Activated CD8-positive, alpha-beta memory T cell treated with anti-CD3 and anti-CD28 coated beads, Interleukin-2, amount 50 U/mL, for 1 hour (primary cell): ENCODE measurements at regions not wholly inside any gene's neighbourhood (a gene's known extent, or its start where the extent isn't known, plus 50 kb on each side); places are given as distances from the start of the nearest gene placed in this dataset.

ENCODE experiments used
- DNase-seq: peaks from one replicate; pipeline ENCODE4 v3.0.0-alpha.2; 2020; ENCODE audit errors: extremely low read depth

- DNase-seq = no peak
Measured at GRCh38 chr5:125377141-125377540, 630.7 kb upstream of the ZNF608 start.

DNA sequence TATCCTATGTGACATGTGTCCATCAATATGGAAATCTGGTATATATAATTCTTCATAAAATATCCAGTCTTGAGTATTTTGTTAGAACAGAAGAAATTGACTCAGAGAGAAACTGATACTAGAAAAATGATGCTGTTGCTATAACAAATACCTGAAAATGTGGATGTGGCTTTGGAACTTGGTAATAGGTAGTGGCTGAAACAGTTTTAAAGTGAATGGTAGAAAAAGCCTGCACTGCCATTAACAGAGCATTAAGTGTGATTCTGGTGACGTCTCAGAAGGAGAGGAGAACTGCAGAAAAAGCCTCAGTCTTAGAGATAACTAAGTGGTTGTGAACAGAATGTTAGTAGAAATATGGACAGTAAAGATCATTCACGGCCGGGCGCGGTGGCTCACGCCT is 634.9 kb upstream of the ZNF608 start:
- DNase-seq = no peak

DNA sequence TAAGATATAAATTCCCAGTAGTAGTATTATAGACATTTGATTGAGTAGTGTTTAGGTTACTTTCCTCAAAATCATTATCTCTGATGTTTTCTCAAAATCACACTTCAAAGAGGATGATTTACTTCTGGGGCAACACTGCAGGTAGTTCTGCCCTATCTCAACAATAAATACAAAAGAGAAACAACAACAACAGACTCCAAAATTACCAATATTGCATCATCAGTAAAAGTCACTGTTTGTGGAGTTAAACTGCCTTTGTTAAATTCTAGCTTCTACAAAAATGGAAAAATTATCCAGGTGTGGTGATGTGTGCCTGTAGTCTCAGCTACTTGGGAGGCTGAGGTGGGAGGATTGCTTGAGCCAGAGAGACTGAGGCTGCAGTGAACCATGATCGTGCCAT is 637.6 kb upstream of the ZNF608 start:
- no peak for DNase-seq

DNA sequence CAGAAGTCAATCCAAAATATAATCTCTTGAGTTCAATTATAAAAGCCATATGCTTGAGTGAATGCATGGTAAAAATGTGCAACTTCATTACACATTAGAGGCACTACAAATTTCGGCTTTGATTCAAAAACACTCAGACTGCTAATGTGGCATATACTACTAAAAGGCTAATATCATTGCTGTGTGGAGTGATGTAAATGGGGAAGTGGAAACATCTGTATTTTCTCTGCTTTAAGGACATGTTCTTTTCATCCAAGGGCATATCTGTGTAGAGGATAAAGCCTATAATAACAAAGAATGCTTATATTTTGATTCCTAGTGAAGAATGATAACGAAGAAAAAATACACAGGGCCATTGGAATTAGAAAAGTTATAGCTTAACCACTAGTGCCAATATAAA is 643.9 kb upstream of the ZNF608 start:
- no peak for DNase-seq

- no peak for DNase-seq
Measured at GRCh38 chr5:125393221-125393815, 646.9 kb upstream of the ZNF608 start.

DNA sequence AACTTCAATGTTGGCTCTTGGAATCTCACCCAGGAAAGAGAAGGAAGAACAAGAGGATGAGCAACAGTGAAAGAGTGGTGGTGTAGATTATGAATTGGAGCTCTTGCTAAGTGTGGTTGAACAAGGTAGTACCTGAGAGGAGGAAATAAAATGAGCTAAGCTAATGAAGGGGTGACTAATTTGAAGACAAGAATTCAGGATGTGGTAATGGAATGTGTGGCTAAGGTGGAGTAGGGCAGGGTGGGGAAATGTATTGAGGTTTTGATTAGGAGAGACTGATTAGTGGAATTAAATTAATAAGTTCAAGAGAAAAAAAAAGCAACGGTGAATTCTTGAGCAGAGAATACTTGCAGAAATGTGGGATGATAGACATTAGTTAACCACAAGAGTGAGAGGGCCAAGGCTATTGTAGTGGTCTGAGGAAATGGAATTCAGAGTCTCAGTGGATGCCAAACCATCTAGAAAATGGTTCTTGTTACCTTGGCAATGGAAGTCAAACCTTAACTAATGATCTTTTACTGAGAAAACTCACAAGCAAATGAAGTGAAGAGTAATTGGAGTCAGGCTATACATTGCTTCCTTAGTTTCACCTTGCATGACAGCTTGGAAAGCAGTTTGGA is 648.3 kb upstream of the ZNF608 start:
- DNase-seq = no peak

- DNase-seq = no peak
Measured at GRCh38 chr5:125396462-125396861, 650.0 kb upstream of the ZNF608 start.

- no peak for DNase-seq
Measured at GRCh38 chr5:125398466-125398865, 652.0 kb upstream of the ZNF608 start.

- DNase-seq = no peak
Measured at GRCh38 chr5:125399885-125400284, 653.4 kb upstream of the ZNF608 start.

GRCh38 chr5:125401724-125402622 is 655.5 kb upstream of the ZNF608 start:
- DNase-seq = no peak

GRCh38 chr5:125402787-125403186 is 656.3 kb upstream of the ZNF608 start:
- DNase-seq = no peak

- no peak for DNase-seq
Measured at GRCh38 chr5:125404056-125404455, 657.6 kb upstream of the ZNF608 start.

GRCh38 chr5:125408448-125409233 is 662.2 kb upstream of the ZNF608 start:
- no peak for DNase-seq

DNA sequence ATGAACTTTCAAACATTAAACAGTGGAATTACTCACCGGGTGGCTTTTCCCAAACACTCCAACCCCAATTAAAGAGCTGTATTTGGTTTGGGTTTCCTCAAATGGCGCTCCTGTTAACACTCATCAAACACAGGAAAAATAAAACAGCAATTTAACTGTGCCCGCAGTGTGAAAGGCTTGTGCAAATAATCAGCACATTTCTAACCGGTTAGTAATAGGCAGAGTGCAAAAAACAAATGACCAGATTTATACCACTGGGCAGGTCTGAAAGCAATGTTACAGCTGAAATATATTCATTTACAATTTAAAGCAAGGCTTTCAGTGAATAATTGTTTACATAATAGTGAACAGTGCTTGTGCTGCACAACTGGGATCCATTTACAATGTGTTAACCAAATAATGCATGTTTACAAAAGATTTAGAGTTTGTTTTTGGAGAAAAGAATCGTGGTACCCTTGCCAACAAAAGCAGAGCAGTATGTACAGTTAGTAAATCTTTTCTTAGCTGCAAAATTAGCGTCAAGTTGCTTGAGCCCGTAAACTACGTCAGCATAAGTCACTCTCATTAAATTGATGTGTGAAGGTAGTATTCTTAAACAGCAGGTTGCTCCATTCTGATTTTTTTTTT is 662.9 kb upstream of the ZNF608 start:
- DNase-seq = no peak

- no peak for DNase-seq
Measured at GRCh38 chr5:125409861-125410536, 663.6 kb upstream of the ZNF608 start.

GRCh38 chr5:125410537-125411070 is 664.2 kb upstream of the ZNF608 start:
- no peak for DNase-seq

DNA sequence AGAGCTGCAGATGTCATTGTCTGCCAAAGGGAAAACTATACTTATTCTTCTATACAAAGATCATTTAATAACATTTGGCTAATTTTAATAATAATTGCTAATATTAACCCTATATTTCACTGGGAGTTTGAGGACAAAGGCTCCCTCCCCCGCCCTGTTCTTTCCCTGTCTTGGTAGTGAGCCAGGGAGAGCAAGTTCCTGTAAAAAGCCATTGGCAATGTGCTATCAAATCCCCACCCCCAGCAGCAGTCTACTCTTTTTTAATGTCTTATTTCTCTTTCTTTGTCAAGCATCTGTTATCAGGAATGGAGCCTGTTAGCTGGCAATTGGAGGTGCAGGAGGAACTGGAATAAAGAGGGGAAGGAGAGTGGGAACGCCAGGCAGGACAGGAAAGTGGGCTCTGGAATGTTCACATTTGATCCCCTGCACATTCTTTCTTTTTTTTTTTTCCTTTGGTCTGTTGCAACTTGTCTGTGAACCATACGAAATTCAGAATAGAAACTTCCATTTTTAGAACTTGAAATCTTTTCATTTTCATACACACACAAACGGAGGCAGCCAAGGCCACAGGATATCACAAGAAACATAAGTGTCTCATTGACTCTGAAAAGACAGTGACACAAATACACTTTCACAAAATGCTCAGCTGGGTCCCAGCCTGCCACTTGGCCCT is 664.8 kb upstream of the ZNF608 start:
- no peak for DNase-seq

DNA sequence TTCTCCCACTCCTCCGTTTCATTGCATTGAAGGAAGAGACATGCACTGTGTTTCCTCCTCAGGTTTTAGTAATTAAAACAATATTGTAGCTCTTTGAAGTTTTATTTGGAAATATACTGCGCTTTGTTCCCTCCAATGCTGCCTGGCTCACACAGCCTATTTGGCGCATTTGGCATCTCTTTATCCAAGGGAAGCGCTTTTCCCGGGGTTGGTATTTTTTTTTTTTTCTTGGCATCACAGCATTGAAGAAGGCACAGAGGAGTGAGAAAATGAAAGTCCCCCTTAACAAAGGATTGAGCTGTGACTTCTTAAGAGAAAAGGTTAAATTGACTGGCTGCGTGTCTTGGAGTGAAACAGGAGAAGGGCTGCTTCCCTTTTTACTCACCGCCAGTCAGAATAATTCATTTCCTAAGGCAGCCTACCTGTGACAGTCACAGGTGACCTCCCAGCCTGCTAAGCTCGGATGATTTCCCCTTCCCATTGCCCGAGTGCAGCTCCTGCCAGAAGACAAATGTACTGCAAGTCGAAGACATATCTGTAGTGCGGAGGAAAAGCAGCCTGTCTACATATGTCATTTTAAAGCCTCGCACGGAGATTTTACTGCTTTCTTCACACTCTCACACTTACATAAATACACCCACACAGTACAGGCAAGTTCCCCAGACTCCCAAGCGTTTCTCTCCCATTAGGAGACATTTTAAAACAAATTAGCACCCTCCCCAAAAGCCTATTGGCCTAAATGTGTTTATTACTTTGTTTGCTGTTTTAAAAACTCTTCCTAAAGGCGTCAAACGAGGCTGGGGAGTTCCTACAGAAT is 665.5 kb upstream of the ZNF608 start:
- DNase-seq = no peak
